HG02623 (cell line): ENCODE measurements at regions not wholly inside any gene's neighbourhood (a gene's known extent, or its start where the extent isn't known, plus 50 kb on each side); places are given as distances from the start of the nearest gene placed in this dataset.
"Not testable (repeated sequence)": the region's sequence is repeated elsewhere in the genome, so short reads cannot be mapped to it uniquely, and the experiment has no call there.

ENCODE experiments used
- ATAC-seq: cut with Tn5 transposase; IDR thresholded peaks from one replicate; pipeline ENCODE4 v1.9.1; 2021; ENCODE audit warnings: moderate library complexity; ENCODE audit not compliant: unreplicated experiment

DNA sequence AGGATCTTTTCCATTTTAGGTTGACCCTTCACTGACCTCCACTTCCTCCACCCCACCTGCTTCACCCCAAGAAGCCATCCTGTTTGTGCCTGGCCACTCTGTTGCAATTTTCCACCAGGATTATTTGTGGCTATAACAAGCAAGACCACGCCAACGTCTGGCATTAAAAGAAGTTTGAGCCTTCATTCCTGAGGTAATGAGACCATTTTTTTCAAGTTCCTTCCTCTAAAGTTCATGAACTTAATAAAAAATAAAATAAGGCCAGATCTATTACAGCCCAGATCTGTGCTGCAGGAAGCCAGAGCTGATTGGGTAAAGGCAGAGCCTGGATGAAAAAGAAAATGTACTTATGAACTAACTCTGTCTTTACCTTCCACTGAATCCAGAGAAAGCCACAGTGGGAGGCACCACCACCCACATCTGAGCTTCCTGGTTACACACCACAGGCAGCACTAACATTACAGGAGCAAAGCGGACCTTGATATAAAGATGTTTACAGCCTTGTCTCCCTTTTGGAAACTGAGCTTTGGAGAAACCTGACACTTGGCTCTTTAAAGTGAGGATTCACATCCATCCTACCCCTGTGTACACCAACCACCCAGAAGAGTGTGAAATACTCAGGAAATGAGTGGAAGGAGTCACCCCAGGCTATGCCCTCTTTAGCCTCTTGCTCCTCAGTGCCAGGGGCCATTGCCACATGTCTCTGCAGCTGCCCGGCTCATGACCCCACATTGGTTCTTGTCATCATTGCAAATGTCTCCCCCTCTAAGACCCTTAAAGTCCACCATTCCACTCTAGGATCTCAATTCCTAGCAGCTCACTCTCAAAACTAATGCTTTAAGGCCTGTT, 293.6 kb downstream of the PLPP3 start:
- no peak for ATAC-seq

- ATAC-seq, result no peak
These were observed 294.4 kb downstream of the PLPP3 start for GRCh38 chr1:56284928-56285327.

GRCh38 chr1:56278061-56278460, 301.3 kb downstream of the PLPP3 start:
- ATAC-seq, result no peak

DNA sequence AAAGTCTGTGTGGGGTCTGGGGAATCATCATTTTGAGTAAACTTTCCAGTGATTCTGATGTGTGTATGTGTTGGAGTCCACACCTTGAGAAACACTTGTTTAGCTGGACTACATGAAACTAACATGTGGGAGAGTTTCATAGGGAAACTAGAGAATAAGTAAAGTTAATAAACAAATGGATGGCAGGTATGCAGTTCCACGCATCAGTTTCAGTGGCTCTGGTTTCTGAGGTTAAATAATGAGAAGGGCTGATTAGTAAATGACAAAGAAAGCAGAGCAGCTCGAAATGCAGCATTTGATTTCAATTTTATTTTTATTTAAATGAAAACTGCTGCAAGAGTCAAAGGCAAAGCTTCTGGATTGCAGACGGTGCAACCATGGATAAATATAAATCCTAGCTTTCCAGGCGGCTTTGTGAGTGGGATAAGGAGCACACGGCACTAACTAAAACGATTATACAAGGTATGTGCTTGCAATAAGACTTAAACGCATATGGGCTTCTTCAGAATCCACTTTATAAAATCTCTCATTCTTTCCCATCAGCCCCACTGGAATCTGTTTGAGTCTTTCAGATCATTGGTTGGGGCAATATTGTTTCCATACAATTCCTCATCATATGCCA, 310.7 kb downstream of the PLPP3 start:
- ATAC-seq, result no peak

GRCh38 chr1:56267611-56268010, 311.8 kb downstream of the PLPP3 start:
- ATAC-seq, result no peak

- ATAC-seq, result no peak
These were observed 313.0 kb downstream of the PLPP3 start for GRCh38 chr1:56266359-56266758.

- ATAC-seq, result no peak
These were observed 314.1 kb downstream of the PLPP3 start for GRCh38 chr1:56265216-56265615.

DNA sequence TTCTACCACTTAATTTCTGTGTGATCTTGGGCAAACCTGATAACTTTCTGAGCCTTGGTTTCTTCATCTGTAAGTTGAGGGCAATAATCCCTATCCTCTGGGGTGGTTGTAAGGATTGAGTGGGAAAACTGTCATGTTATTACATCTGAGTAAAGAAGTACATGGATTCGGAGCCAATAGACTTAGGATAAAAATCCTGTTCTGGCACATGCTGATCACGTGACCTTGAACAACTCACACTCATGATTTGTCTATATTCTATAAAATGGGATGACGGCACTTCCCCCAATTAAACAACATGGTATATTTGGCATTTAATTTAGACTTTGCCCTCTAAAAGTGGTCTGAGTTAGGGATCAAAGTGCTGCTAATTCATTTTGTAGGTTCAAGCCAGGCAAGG, 315.5 kb downstream of the PLPP3 start:
- ATAC-seq, result no peak

- no peak for ATAC-seq
These were observed 321.0 kb downstream of the PLPP3 start for GRCh38 chr1:56258371-56258770.

- ATAC-seq, result no peak
These were observed 321.6 kb downstream of the PLPP3 start for GRCh38 chr1:56257726-56258125.

GRCh38 chr1:56256153-56257000, 323.0 kb downstream of the PLPP3 start:
- no peak for ATAC-seq

DNA sequence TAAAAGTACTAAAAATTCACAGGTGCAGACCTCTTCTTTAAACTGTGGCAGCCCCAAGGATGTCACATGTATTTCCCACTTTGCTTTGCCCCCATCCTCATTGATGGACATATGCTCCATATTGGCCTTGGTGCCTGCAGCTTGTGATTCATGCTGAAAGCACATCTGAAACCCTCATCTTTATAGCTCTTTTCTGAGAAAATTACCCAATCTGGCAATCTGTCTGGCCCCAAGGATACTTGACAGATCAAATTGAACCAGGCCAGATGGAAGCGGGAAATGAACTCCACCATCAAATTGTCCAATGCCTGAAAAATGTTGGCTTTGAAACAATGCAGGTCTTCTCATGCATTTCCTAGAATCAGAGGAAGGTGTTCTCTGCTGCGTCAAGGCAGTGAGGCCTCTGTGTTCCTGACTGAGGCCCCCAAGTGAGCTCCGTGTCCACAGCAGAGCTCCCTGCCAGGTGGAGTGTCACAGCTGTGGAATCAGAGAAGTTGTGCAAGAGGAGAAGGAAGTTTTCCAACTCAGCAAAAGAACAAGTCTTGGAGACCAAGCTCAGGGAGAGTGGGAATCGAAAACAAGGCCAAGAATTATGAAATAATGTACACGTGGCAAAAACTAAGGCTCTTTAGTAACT, 323.7 kb downstream of the PLPP3 start:
- ATAC-seq, result no peak

DNA sequence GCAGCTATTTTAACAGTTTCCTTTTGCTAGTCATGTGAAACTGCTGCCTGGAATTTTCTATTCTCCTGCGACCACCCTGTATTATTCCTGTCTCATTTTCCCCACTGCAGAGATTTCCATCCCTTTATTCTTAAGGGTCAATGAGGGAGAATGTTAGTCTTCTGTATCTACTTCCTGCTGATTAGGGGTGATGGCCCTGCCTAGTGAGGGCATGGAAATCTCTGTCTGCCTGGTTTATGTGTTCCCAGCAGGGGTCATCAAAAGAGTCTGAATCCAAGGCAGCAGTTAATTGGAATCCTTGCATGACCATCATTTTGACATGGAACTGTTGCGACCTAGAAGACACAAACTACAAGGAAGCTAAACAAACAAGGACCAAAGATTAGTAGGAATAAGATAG, 325.2 kb downstream of the PLPP3 start:
- no peak for ATAC-seq

DNA sequence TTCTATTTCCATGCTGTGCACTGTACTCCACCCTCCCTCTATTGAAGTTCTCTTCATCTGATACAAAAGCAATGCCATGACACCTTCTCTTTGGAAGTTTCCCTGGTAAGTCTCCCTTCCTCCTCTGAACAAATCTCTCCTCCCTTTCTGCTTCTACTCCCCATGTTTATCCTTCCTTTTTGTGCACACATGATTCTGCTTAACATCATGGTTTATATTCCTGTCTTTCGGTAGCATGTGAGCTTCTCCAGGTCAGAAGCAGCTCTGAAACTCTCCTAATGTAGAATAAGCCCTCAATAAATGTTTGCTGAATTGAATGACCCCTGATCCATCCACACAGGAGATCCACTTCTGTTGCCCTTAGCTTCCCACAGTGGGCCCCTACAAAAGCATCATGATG, 328.6 kb downstream of the PLPP3 start:
- ATAC-seq, result no peak

- no peak for ATAC-seq
These were observed 330.1 kb downstream of the PLPP3 start for GRCh38 chr1:56249234-56249633.

- ATAC-seq, result no peak
These were observed 331.2 kb downstream of the PLPP3 start for GRCh38 chr1:56248138-56248537.

- not testable (repeated sequence) for ATAC-seq
These were observed 332.6 kb downstream of the PLPP3 start for GRCh38 chr1:56246726-56247125.

DNA sequence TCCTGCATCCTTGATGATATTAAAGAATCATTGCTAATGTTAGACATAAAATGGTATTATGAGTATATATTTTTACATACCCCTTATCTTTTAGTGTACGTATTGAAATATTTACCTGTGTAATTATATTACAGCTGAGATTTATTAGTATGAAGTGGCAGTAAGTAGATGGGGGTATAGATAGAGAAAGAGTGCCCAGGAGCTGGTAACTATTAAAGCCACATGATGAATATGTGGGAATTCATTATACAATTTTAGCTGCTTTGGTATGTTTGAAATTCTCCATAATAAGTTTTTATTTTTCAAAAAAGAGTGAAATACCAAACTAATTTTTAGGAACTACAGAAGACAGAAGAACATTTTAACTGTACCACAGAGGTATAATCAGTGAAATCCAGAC, 339.0 kb downstream of the PLPP3 start:
- ATAC-seq, result no peak

DNA sequence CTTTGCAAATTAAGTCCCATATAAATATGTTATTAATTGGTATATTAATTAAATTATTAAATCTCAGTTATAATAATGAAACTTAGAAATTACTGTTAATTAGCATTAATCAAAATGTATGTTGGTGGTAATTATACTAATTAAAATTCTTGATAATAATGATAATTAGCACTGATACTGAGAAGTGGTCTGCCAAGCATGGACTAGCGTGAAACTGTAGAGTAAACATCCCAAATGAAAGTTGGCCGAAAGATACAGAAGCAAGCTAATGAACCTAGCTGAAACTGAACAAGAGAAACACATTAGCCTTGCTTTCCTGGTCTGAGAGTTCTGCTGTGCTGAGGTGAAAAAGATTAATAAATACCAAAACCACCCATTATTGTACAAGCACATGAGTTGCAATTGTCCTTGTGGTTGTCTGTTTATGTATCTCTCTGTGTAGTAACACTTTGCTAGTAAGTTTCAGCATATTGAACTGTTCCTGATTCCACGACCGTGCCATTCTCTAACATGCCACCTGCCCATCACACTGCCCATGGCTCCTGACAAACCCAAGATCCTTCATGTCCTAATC, 341.8 kb downstream of the PLPP3 start:
- ATAC-seq, result no peak

GRCh38 chr1:56236688-56237087, 342.7 kb downstream of the PLPP3 start:
- no peak for ATAC-seq
